ENCODE measurements at regions not wholly inside any gene's neighbourhood (a gene's known extent, or its start where the extent isn't known, plus 50 kb on each side); places are given as distances from the start of the nearest gene placed in this dataset.

DNA sequence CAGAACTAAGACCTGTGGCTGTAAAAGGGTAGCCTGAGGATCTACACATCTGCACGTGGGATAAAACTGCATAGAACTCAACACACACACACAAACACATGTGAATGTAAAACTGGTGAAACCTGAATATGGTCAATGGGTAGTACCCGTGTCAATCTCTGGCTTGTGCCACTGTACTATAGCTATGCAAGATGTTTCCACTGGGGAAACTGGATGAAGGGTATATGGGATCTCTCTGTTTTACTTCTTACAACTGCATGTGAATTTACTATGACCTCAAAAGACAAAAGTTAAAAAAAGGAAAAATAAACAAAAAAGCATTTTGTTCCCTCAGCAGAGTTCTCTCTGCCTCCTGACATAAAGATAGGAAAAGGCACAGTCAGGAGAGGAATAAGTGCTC is 143.3 kb upstream of the LHX1 start:
- no peak for DNase-seq (ENCODE audit: low read depth)
- TF ChIP-seq, protein P1, sequence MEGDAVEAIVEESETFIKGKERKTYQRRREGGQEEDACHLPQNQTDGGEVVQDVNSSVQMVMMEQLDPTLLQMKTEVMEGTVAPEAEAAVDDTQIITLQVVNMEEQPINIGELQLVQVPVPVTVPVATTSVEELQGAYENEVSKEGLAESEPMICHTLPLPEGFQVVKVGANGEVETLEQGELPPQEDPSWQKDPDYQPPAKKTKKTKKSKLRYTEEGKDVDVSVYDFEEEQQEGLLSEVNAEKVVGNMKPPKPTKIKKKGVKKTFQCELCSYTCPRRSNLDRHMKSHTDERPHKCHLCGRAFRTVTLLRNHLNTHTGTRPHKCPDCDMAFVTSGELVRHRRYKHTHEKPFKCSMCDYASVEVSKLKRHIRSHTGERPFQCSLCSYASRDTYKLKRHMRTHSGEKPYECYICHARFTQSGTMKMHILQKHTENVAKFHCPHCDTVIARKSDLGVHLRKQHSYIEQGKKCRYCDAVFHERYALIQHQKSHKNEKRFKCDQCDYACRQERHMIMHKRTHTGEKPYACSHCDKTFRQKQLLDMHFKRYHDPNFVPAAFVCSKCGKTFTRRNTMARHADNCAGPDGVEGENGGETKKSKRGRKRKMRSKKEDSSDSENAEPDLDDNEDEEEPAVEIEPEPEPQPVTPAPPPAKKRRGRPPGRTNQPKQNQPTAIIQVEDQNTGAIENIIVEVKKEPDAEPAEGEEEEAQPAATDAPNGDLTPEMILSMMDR (IDR thresholded peaks at IDR 0.05; ENCODE audit: insufficient read depth, low read depth, low read length): no peak
- H3K4me3 ChIP-seq (ENCODE audit: low read depth, low read length): no peak overlapping the region

DNA sequence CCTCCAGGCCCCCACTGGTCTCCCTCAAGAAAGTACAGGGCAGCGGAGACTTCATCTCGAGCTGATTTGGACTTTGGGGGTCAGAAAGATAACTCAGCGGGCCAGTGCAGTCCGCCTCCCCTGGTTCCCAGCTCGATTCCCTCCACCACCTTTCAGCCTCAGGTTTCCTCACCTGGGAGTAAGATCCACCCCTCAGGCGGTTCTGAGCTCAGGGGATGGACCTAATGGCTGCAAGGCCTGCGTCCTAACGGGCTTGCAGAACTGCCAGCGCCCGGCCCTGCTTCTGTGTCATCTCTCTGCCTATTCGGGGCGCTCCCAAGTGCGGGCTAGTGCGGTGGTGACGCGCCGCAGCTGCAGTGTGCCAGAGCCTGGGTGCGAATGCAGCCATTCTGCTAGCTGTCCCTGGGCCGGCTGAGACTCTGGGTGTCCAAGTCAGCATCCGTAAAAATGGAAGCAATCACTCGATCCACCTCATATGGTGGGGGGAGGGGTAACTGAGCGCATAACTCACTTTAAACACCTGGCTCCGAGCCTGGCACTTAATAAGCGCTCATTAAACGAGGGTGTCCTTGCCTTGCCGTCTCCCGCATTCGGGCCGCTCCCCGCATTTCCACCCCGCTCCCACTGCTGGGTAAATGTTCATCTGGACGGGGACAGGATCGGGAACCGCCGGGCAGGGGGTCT is 129.6 kb upstream of the LHX1 start:
- no peak overlapping the region for H3K4me3 ChIP-seq (ENCODE audit: low read depth, low read length)
- DNase-seq (ENCODE audit: low read depth): no peak
- TF ChIP-seq, protein P1 (IDR thresholded peaks at IDR 0.05; ENCODE audit: insufficient read depth, low read depth, low read length): no peak

DNA sequence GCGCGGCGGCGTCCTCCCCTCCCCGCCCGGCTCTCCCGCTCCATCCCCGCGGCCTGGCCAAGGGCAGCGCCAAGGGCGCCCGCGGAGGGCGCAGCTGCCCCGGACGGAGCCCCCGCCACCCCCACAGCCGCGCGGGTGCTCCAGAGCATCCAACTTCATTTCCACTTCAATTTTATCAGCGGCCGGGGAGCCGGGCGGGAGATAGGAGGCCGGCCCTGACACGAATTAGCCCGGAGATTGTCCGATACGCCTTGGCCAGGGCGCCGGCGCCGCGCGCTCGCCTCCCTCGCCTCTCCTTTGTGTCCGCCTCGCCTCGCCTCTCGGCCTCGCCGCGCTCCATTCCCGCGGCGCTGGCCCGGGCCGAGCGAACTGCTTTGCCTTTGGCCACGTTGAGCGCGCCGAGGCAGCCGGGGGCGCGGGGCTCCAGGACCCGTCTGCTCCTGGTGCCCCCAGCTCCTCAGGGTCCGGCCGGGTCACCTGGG is 129.1 kb upstream of the LHX1 start:
- DNase-seq (ENCODE audit: low read depth): no peak
- H3K4me3 ChIP-seq (ENCODE audit: low read depth, low read length): no peak overlapping the region
- TF ChIP-seq, protein P1 (IDR thresholded peaks at IDR 0.05; ENCODE audit: insufficient read depth, low read depth, low read length): no peak

DNA sequence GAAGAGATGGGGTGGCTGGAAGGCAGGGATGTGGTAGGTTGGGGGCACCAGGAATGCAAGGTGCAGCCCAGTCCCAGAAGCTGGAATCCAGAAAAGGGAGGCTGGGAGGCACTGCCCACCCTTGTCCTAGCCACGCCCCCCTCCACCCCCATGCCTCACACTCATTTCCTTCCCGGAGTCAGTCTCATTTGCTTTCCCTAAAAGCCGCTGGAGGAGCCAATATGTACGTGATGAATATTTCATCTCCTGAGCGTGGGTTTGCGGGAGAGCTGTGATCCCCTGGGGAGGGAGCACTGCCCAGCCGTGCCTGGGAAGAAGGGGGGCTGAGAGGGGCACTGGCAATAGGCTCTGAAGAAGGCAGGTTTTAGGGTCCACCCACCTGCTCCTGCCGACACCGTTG is 124.5 kb upstream of the LHX1 start:
- no peak overlapping the region for H3K4me3 ChIP-seq (ENCODE audit: low read depth, low read length)
- TF ChIP-seq, protein P1 (IDR thresholded peaks at IDR 0.05; ENCODE audit: insufficient read depth, low read depth, low read length): no peak
- no peak for DNase-seq (ENCODE audit: low read depth)

DNA sequence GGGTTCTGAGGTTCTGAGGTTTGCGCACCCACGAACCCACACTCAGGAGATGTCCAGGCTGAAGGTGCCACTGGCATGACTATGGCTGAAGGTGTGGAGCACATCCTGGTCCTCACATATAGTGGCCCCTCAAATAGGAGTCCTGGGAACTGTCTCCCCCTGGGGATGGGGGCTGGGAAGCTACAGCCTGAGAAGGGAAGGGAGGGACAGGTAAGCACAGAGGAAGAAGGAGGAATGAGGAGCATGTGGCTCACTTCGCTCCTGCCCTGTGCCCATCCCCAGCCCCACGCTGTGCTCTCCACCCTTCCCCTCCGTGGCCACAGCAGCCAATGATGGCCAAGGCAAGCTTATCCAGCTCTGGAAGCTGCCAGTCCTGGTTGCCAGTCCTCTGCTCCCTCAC is 123.9 kb upstream of the LHX1 start:
- TF ChIP-seq, protein P1 (IDR thresholded peaks at IDR 0.05; ENCODE audit: insufficient read depth, low read depth, low read length): no peak
- no peak overlapping the region for H3K4me3 ChIP-seq (ENCODE audit: low read depth, low read length)
- DNase-seq (ENCODE audit: low read depth): no peak

DNA sequence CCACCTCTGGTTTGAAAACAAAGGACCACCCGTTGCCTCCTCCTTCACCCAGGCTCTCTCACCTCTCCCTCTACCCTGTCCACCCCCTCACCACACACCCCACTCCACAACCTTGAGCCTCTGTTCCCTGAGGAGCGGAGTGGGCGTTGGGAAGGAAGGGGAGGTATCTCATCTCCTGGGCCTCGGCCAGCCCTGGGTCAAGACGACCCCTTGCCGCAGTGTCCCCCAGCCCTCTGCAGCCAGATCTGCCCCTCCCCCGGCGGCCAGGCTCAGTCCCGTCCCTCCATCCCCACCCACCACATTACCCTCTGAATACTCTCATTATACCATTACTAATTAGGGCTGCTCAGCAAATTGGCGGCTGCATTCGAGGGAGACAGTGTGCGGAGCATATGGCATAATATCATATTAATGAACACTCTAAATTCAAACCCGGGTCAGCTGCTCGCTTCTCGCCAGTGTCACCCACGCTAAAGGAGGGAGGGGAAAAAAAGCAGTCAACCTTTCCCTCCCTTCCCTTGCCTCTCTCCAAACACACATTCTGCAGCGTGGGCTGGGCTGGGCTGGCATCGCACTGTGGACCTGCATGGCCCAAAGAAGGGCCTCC is 123.2 kb upstream of the LHX1 start:
- H3K4me3 ChIP-seq (ENCODE audit: low read depth, low read length): no peak overlapping the region
- TF ChIP-seq, protein P1 (IDR thresholded peaks at IDR 0.05; ENCODE audit: insufficient read depth, low read depth, low read length): no peak
- no peak for DNase-seq (ENCODE audit: low read depth)
